ENCODE measurements at regions not wholly inside any gene's neighbourhood (a gene's known extent, or its start where the extent isn't known, plus 50 kb on each side); places are given as distances from the start of the nearest gene placed in this dataset.

GRCh38 chr5:93352186-93352585 is 228.8 kb downstream of the NR2F1-AS1 start:
- TF ChIP-seq CTCF (IDR thresholded peaks at IDR 0.05; ENCODE audit: insufficient read depth, low read length) = no peak
- TF ChIP-seq, protein P1, sequence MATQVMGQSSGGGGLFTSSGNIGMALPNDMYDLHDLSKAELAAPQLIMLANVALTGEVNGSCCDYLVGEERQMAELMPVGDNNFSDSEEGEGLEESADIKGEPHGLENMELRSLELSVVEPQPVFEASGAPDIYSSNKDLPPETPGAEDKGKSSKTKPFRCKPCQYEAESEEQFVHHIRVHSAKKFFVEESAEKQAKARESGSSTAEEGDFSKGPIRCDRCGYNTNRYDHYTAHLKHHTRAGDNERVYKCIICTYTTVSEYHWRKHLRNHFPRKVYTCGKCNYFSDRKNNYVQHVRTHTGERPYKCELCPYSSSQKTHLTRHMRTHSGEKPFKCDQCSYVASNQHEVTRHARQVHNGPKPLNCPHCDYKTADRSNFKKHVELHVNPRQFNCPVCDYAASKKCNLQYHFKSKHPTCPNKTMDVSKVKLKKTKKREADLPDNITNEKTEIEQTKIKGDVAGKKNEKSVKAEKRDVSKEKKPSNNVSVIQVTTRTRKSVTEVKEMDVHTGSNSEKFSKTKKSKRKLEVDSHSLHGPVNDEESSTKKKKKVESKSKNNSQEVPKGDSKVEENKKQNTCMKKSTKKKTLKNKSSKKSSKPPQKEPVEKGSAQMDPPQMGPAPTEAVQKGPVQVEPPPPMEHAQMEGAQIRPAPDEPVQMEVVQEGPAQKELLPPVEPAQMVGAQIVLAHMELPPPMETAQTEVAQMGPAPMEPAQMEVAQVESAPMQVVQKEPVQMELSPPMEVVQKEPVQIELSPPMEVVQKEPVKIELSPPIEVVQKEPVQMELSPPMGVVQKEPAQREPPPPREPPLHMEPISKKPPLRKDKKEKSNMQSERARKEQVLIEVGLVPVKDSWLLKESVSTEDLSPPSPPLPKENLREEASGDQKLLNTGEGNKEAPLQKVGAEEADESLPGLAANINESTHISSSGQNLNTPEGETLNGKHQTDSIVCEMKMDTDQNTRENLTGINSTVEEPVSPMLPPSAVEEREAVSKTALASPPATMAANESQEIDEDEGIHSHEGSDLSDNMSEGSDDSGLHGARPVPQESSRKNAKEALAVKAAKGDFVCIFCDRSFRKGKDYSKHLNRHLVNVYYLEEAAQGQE (IDR thresholded peaks at IDR 0.05; ENCODE audit: insufficient replicate concordance, low read depth) = no peak
- TF ChIP-seq POLR2AphosphoS5 (IDR thresholded peaks at IDR 0.05; ENCODE audit: low read depth) = no peak
- TF ChIP-seq GABPA (IDR thresholded peaks at IDR 0.05; ENCODE audit: low read depth) = no peak

Data from HL-60 (cell line).